COLO829 (cell line): ENCODE measurements at regions not wholly inside any gene's neighbourhood (a gene's known extent, or its start where the extent isn't known, plus 50 kb on each side); places are given as distances from the start of the nearest gene placed in this dataset.

Source experiments
- DNase-seq: peaks from one replicate; pipeline ENCODE4 v3.0.0; 2012; ENCODE audit warnings: low spot score

DNA sequence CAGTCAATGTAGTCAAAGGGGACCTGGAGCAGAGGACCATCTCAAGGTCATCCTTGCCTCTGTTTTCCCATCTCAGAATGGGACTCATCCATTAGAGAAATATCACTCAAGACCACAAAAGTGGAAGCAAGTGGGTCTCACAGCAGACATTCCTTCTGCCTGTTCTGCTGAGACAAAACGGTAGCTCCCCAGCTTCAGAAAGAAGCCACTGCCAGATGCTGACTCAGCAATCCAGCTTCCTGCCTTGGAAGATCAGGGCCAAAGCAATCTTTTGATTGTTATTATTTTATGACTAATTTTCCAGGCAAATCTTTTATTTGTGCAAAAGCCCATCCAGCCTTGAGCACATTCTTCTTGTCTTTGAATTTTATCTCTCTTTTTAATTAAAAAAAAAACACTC lies 86.8 kb downstream of the CCT6B start:
- no peak for DNase-seq

DNA sequence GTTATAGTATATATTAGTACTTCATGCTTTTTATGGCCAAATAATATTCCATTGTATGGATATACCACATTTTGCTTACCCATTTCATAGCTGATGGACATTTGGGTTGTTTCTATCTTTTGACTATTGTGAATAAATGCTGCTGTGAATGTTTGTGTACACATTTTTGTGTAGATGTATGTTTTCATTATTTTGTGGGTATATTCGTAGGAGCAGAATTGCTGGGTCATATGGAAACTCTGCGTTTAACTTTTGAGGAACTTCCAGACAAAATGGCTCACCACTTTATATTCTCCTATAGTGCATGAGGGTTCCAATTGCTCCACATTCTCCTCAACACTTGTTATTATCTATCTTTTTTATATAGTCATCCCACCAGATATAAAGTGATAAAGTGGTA lies 88.6 kb downstream of the CCT6B start:
- no peak for DNase-seq

- no peak for DNase-seq
Observed at GRCh38 chr17:34869641-34870040, 91.6 kb downstream of the CCT6B start.

DNA sequence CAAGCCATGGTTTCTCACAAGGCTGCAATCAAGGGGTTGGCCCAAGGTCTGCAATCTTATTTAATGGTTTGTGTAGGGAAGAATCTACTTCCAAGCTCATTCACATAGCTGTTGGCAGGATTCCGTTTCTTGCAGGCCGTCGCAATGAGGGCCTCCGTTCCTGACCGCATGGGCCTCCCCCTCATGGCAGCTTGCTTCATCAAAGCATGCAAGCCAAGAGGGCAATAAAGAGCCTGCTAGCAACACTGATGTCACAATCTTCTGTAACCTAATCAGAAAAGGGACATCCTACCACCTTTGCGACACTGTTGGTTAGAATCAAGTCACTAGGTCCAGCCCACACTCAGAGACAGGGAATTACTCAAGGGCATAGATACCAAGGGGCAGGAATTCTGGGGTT lies 95.5 kb downstream of the CCT6B start:
- DNase-seq: no peak

DNA sequence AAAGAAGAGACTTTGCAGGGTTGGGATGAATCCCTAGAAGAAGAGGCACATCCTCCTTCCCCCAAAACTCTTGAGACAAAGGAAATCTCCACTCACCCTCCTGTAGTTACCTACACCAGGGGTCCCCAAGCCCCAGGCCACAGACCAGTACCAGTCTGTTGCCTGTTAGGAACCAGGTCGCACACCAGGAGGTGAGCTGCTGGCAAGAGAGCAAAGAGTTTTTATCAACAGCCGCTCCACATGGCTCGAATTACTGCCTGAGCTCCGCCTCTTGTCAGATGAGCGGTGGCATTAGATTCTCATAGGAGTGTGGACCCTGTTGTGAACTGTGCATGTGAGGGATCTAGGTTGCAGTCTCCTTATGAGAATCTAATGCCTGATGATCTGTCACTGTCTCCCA lies 98.9 kb downstream of the CCT6B start:
- no peak for DNase-seq

DNA sequence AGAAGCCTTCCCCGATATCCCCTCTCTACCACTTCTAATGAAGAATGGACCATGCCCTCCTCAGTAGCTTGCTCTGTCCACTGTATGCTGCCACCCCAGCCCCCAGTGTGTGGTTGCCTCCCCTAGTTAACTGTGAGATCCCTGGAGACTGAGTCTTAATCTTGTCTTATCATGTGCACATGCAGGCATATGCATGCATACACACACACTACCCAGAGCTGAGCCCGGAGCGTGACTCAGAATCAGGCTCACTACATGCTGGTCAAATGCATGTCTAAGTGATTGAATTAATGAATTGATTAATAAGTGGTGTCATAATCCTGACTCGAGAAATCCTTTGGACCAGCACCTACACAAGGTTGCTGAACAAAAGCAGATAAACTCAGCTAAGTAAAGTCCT lies 99.4 kb downstream of the CCT6B start:
- DNase-seq: no peak

DNA sequence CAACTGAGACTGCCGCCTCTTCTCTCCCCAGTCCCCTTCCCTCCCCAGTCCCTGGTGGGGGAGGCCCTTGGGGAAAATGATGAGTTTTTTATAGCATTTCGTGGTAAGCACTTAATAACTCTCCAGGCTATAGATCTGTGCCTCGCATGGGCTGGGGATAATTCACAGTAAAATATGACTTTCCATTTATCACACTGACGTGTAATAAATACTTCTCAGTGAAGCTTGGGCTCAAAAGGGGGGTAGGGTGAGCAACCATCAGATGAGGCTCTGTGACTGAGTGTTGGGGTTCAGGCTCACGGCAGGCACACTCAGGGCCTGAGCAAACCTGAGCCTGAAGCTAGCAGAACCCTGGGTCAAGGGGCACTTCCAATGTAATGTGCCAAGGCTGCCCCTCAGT lies 101.6 kb downstream of the CCT6B start:
- DNase-seq: no peak

GRCh38 chr17:34858591-34859565 lies 102.4 kb downstream of the CCT6B start:
- DNase-seq: no peak

- DNase-seq: no peak
Observed at GRCh38 chr17:34853924-34854323, 107.3 kb downstream of the CCT6B start.

DNA sequence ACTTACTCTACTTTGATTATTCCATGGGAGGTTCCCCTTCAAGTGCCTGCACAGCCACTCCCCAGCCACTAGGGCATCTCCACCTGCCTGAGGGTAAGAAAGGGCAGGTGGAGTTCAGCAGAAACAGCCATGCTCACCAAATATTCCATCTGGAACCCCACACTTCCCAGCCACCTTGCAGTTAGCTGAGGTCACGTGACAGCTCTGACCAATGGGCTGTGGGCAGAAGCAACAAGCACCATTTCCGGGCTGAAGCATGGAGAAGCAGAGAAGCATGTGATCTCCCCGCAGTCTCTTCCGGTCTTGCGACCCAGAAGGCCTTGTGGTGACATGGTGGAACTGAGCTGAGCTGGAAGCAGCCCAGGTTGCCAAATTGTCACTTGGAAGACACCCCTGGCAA lies 108.6 kb downstream of the CCT6B start:
- no peak for DNase-seq

GRCh38 chr17:34851961-34852540 lies 109.2 kb downstream of the CCT6B start:
- no peak for DNase-seq

GRCh38 chr17:34850964-34851363 lies 110.3 kb downstream of the CCT6B start:
- no peak for DNase-seq

GRCh38 chr17:34850023-34850422 lies 111.2 kb downstream of the CCT6B start:
- DNase-seq: no peak

DNA sequence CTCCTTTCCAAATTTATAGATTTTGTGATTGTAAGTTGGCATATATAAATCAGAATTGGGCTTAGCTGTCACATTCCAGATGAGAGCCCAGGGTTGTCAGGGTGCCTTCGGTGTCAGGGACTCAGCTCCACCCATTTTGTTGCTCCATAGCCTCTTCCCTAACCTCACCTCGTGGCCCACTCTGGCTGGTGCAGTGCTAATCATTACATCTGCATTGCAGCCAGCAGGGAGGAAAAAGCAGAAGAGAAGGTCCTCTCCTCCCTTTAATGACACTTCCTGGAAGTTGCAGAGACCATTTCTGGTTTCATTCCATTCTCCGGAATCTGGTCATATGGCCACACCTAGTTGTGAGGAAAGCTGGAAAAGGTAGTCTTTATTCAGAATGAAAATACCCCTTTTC lies 113.3 kb downstream of the CCT6B start:
- no peak for DNase-seq

DNA sequence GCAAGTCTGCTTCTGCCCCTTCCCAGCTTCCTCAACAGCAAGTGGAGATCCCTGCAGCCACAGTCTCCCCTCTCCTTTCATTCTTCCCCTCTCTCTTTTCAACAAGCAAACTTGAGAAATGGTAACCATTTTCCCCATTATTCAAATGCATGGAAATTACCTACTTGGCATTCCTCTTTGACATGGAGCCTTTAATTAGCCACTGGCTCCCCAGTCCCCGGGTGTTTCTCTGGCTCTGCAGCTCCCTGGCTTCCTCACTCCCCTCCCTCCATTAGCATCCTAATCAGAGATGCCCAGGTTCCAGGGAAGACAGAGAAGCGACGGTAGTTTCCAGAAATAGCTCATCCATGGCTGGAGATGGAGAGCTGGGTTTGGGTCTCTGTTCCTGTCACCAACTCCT lies 116.0 kb downstream of the CCT6B start:
- DNase-seq: no peak

- DNase-seq: no peak
Observed at GRCh38 chr17:34843682-34844081, 117.6 kb downstream of the CCT6B start.

- no peak for DNase-seq
Observed at GRCh38 chr17:34842235-34842634, 119.0 kb downstream of the CCT6B start.

GRCh38 chr17:34841467-34841866 lies 119.8 kb downstream of the CCT6B start:
- DNase-seq: no peak

DNA sequence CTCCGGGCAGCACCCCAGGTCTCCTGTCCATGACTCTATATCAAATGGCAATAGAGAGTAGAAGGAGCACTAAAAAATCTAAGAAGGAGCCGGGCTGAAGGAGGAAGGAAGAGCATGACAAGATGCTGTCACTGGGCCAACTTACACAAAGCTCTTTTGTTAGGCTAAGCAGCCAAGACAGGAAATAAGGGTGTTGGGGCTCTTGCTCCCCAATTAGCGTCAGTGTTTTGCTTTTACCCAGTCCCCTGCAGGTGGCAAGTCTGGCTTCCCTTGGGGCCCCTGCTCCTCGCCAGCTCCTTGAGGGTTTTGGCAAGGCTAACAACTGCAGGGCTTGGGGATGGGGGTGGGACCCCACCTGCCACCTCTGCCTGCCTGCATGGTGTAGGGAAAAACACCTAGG lies 120.5 kb downstream of the CCT6B start:
- DNase-seq: no peak

GRCh38 chr17:34837876-34838478 lies 123.3 kb downstream of the CCT6B start:
- DNase-seq: no peak

DNA sequence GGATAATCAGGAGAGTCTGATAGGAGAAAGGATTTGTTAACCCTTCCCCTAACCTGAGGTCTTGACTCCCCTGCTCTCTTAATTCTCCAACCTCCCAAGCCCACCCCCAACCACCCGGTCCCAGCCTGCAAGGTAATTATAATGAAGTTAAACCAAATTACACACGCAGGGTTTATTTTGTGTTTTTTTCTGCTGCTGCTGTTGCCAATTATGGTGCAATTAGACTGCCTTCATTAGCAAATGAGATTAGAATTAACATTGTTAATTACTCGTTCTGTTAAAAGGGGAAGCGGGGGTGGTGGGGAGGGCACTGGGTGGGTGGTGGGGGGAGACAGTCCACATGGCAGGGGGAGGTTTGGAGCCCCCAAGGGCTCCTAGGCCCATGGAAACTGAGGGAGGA lies 128.9 kb downstream of the CCT6B start:
- DNase-seq: no peak

DNA sequence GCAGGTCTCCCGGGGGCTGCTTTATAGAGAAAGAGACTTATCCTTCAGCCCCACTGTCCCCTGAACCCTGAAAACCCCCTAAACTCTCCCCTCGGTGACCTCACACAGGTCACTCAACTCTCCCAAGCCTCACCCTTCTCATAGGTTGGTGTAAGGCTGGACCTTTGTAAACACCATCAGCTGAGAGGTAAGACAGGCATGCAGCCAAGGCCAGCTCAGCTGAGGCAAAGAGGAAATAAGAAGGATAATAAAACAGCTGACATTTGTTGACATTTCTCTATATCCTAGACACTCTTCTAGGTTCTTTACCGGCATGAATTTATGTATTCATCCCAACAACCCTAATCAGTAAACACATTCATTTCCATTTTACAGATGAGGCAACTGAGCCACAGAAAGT lies 134.3 kb downstream of the CCT6B start:
- DNase-seq: no peak

- DNase-seq: peak; percentile 16
Observed at GRCh38 chr17:34826332-34826731, 134.9 kb downstream of the CCT6B start.
